HG03457 (cell line): ENCODE measurements at regions not wholly inside any gene's neighbourhood (a gene's known extent, or its start where the extent isn't known, plus 50 kb on each side); places are given as distances from the start of the nearest gene placed in this dataset.

Source experiments
- ATAC-seq: cut with Tn5 transposase; IDR thresholded peaks from one replicate; pipeline ENCODE4 v1.9.1; 2021; ENCODE audit warnings: moderate number of reproducible peaks; ENCODE audit not compliant: unreplicated experiment

DNA sequence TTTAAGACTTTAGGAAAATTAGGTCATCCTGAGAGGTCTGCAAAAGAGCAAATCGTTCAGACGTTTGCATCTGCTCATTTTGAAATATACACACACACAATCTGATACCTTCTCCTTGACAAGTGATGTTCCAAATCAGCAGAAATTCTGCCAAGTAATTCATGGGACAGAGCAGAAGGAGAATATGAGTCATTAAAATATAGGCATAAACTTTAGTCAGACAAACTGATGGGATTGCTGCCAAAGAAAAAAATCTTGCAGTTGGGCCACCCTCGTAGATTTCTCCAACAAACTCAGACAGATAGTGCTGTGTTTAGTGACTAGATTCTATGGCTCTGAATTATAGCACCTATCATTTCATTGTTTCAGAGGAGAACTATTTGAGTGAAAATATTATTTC is 336.3 kb downstream of the NYAP2 start:
- no peak for ATAC-seq

DNA sequence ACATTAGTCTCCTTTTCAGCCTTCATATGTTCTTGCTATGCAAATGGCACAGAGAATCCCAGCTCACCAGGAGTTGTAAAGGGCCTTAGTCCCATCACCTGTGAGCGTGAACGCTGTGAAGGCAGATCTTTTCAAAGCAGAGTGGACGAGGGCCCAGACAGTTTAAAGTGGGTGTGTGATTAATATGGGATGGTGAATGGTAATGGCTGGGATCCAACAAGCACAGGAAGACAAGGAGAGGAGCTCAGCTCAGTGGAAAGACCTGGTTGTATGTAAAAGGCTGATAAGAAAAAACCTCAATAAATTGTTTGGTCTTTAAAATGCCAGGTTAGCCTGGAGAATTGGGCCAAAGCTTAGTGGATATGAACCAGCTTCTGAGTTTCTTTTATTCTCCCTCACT is 326.2 kb downstream of the NYAP2 start:
- no peak for ATAC-seq
